HG03460 (cell line): ENCODE measurements at regions not wholly inside any gene's neighbourhood (a gene's known extent, or its start where the extent isn't known, plus 50 kb on each side); places are given as distances from the start of the nearest gene placed in this dataset.
"Not testable (repeated sequence)": the region's sequence is repeated elsewhere in the genome, so short reads cannot be mapped to it uniquely, and the experiment has no call there.

ENCODE experiments used
- ATAC-seq: cut with Tn5 transposase; IDR thresholded peaks from one replicate; pipeline ENCODE4 v1.9.1; 2021; ENCODE audit not compliant: unreplicated experiment

- no peak for ATAC-seq
Observed at GRCh38 chr2:16182841-16183240, 242.5 kb downstream of the MYCN start.

DNA sequence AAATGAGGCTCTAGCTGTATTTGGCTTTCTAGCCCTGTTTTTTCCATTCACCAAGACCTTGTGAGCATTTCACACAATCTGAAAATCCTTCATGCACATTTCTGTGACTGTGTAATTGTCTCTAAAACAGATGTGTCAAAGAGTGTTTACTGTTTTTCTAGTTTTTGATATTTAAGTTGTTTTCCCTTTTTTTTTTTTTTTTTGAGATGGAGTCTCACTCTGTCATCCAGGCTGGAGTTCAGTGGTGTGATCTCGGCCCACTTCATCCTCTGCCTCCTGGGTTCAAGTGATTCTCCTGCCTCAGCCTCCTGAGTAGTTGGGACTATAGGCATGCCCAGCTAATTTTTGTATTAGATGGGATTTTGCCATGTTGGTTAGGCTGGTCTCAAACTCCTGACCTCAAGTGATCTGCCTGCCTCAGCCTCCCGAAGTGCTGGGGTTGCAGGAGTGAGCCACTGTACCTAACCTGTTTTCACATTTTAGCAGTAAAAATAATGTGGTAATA lies 242.0 kb downstream of the MYCN start:
- not testable (repeated sequence) for ATAC-seq

DNA sequence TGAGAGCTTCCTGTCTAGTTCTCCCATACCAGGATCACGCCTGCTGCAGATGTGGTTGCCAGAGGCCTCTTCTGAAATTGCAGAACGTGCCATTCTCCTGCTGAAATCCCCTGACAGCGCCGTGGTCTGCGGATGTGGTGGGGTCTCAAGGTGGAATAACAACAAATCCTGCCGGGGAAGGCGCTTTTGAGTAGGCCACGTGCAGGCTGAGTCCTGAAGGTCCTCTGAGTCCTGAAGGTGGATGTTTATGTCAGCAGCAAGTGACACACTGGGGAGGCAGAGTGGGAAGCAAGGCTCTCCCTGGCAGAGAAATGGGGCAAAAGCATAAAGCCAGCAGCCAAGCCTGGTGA lies 241.4 kb downstream of the MYCN start:
- no peak for ATAC-seq

DNA sequence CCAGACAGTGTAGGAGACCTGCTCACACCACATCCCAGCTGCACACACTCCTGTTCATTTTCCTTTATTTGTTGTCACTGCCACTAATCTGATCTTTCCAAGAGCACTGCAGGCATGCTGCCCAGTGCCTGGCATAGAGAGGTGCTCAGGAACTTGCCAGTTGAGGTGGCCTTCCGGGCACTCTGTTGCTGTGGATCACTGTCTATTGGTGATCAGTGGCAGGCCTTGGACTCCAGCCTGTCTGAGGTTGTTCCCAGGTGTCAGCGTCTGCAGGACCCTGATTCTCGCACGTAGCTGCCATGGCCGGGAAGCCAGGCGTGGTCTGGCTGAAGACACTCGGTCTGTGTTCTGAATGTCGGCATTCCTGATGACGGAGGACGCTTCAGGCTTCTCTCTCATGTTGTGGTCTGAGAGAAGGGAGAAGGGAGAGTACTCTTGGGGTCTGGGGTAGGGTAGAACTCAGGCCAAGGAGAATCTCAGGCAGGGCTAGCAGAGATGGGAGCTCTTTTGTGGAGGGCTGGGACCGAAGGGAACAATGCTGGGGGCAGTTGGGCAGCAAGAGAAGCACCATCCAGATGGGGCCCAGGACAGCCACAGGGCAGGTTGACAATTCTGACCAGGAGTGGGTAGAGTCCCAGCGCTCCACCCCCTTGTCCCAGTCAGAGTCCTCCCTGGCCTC lies 240.9 kb downstream of the MYCN start:
- ATAC-seq = no peak

- ATAC-seq = no peak
Observed at GRCh38 chr2:16180631-16181030, 240.3 kb downstream of the MYCN start.

- ATAC-seq = no peak
Observed at GRCh38 chr2:16179701-16180416, 239.5 kb downstream of the MYCN start.

DNA sequence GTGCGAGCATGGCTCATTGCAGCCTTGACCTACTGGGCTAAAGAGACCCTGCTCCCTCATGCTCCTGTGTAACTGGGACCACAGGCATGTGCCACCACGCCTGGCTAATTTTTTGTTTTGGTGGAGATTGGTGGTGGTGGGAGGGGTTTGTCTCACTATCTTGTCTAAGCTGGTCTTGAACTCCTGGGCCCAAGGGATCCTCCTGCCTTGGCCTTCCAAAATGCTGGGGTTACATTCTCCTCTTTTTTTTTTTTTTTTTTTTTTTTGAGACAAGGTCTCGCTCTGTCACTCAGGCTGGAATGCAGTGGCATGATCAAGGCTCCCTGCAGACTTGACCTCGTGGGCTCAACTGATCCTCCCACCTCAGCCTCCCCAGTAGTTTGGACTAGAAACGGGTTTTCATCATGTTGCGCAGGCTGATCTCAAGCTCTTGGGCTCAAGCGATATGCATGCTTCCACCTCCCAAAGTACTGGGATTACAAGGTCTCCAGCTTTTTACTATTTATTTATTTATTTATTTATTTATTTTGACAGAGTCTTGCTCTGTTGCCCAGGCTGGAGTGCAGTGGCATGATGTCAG lies 238.3 kb downstream of the MYCN start:
- no peak for ATAC-seq

DNA sequence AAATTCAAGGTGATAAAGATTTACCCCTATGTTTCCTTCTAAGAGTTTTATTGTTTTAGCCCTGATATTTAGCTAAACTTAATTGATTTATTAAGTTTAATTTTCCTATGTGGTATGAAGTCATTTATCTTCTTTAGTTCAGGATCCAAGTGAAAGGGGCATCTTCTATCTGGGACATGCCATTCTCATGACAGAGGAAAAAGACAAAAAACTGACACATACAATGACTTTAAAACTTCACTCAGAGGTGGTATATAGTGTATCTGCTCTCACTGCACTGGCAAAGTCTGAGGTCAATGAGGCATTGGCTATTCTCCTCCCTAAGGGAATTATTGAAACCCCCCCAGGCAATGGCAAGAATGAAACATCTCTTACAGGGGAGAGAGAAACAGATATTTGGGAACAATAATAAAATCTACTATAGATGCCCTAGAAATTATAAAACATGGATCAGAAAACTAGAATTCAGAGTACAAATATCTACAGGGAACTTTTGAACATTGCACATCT lies 237.4 kb downstream of the MYCN start:
- ATAC-seq = no peak

GRCh38 chr2:16176971-16177480 lies 236.7 kb downstream of the MYCN start:
- no peak for ATAC-seq

- ATAC-seq = no peak
Observed at GRCh38 chr2:16175247-16175825, 235.0 kb downstream of the MYCN start.

DNA sequence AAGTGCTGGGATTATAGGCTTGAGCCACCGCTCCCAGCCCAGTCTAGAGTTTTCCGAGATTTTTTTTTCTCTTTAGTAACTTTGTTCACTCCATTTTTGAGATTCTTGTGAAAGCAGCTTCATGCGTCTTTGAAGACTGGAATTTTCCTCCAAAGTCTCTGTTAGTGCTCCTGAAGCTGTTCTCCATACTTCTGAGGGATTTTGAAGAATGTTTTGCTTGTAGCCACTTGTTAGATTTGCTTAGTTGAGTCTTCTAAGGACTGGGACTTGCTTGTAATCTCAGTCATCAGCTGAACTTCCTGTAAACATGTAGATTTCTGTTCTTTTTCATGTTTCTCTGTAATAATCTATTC lies 234.3 kb downstream of the MYCN start:
- ATAC-seq = no peak

- ATAC-seq = no peak
Observed at GRCh38 chr2:16173893-16174692, 233.7 kb downstream of the MYCN start.

DNA sequence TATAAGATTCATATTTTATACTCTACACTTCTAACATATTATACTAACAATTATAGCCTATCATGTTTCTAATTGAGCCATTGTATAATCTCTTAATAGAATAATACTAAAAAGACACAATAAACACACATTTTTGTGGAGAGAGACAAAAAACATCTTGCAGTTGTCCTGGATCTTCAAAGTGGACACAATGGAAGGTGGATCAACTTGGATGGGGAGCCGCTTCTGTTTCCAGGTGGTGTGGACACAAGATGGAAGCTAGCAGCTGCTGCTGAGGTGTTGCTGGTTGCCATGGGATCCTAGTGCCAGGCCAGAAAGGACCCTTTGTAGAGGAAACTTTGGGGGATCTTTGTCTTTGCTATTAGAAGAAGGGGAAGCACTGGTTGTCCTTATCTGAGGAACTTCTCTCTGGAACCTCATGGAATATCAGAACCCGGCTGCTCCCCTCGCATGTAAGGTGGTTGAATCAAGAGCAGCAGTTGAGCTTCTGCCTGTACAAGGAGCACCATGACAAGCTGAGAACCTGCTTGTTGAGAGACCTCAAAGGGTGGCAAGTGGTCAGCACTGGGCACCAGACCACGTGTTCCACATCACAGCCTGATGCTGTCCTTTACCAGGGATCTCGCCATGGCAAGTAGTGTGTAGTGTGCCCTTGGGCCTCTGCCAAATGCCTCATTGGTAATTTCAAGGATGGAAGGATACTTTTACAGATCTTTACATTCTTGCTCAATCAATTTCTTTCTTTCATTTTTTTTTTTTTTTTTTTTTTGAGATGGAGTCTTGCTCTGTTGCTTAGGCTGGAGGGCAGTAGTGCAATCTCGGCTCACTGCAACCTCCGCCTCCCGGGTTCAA lies 232.2 kb downstream of the MYCN start:
- ATAC-seq = no peak

DNA sequence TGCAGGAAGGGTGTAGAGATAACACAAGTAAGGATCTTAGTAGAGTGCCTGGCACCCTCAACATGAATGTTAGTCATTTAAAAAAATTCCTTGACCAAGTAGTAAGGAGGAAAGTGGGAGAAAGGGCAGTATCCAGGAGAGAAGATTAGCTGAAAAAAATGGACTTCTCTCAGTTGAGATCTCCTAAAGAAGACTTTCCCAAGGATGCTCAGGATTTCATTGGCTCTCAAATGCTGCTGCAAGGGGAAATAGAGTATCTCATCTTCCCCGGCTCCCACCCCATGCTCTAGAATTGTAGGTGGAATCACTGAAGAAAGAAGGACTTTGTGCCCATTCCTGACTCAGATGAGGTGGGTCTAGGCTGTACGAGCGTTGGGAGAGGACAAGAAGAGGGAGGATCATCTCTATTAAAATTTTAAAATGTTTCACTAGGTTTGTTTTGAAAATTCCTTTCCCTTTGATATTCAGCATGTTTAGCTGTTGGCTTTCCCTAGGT lies 231.1 kb downstream of the MYCN start:
- no peak for ATAC-seq

DNA sequence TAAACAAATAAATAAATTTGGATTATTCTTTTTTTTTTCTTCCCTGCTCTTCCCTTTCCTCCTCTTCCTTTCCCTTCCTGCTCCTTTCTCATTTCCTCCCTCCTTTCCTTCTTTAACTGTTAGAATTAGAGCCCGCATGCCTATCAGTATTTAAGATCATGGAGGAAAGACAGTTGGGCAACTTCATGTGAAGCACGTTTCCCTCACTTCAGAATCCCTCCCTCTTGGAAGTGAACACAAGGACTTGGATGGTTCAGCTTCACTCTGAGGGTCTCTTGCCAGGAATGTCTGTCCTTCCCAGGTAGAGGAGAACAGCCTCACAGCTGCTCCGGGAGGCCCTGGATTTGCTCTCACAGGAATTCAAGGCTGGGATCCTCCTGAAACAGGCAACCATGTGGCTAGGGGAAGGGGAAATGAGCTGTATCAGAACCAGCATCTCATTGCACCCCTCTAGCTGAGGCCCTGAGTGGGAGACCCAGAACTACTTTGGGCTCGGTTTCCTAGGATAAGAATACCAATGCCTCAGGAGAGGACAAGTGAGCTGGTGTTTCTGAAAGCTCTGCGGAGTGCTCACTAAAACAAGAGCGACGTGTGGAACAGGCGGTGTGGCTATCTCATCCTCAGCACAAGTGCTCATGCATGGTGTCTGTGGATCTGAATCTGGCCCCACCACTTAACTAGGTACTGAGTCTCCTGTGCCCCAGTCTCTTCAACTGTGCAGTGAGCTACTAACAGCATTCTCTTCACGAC lies 230.5 kb downstream of the MYCN start:
- no peak for ATAC-seq

DNA sequence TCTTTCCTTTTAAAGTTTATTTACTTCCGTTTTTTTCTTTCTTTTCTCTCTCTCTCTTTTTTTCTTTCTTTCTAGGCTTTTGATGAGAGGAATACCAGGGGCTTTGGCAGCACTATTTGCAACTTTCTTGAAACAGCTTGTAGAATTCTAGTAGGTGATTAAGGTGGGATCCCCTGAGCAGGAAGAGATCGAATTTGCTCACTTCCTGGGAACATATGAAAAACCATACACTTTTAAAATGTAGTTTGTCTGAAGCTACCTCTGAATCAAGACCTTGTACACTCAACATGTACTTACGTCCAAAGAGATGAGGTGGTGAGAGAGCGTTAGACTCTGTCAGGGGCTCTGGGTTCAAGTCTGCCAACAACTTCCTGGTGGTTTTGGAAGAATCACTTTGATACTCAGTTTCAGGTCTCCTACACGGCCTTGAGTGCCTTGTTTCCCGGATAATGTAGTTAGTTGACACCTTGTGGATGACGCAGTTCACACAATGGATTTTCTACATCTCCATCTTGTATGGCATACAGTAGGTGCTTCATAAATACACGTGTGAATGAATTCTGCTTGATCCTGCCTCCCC lies 229.1 kb downstream of the MYCN start:
- ATAC-seq = no peak

GRCh38 chr2:16168506-16169264 lies 228.3 kb downstream of the MYCN start:
- no peak for ATAC-seq

DNA sequence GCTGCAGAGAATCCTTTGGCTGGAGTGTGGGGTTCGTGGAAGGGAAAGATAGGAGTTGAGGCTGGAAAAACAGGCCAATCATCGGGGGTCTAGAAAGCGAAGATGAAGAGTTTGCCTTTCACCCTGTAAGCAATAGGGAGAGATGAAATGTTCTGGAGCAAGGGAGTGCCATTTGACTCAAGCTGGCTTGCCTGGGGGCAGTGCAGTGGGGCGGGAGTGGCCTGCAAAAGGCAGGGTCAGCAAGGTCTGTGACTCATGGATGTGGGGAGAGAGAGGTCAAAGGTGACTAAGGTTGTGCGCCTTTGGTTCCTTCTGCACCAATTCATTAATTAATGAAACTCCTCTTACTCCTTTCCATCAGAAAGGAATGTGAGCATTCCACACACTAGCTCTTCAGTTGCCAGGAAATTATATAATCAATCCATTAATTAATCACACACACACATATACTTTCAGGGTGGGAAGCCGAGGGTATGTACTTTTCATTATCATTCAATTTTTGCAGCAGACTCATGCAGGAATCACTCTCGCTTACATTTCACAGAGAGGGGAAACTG lies 227.6 kb downstream of the MYCN start:
- ATAC-seq = no peak
